Progenitor cell of endocrine pancreas (in vitro differentiated cells): ENCODE measurements at regions not wholly inside any gene's neighbourhood (a gene's known extent, or its start where the extent isn't known, plus 50 kb on each side); places are given as distances from the start of the nearest gene placed in this dataset.

Experiments
- DNase-seq: peaks from one replicate; pipeline ENCODE4 v3.0.0; 2021; ENCODE audit warnings: low spot score; ENCODE audit not compliant: unreplicated experiment
- H3K27ac Mint-ChIP-seq: 2 replicates; pipeline ENCODE4 v1.8.0; 2021; ENCODE audit warnings: mild to moderate bottlenecking, moderate library complexity, mixed read lengths
- H3K27me3 Mint-ChIP-seq: 2 replicates; pipeline ENCODE4 v1.8.0; 2021; ENCODE audit warnings: mixed read lengths
- H3K36me3 Mint-ChIP-seq: 2 replicates; pipeline ENCODE4 v1.8.0; 2022; ENCODE audit warnings: mixed read lengths; ENCODE audit not compliant: insufficient read depth
- H3K4me1 Mint-ChIP-seq: 2 replicates; pipeline ENCODE4 v1.8.0; 2021; ENCODE audit warnings: low read depth, mixed read lengths
- H3K4me3 Mint-ChIP-seq: 2 replicates; pipeline ENCODE4 v1.8.0; 2021; ENCODE audit warnings: low read depth, mild to moderate bottlenecking, moderate library complexity, mixed read lengths
- H3K9me3 Mint-ChIP-seq: 2 replicates; pipeline ENCODE4 v1.8.0; 2021; ENCODE audit warnings: low read depth, mixed read lengths
- CTCF ChIP-seq: fragments of 200-600 bp; sonication (generic); IDR thresholded peaks from one replicate; pipeline ENCODE4 v1.5.0; 2021; ENCODE audit warnings: antibody characterized with exemption, mild to moderate bottlenecking; ENCODE audit not compliant: unreplicated experiment

- TF ChIP-seq CTCF: no peak
- DNase-seq: no peak
- Mint-ChIP-seq H3K4me3 (no peak overlapping the region), H3K27me3 (no peaks in the 10 kb centered on the region), H3K27ac (no peak overlapping the region), H3K36me3 (peaks cover 2% of the 10 kb centered on the region), H3K9me3 (peaks cover 7% of the 10 kb centered on the region), H3K4me1 (no peaks in the 10 kb centered on the region)
These were observed 230.9 kb downstream of the LTN1 start for GRCh38 chr21:28761674-28762356.

GRCh38 chr21:28758883-28759242 is 233.8 kb downstream of the LTN1 start:
- TF ChIP-seq CTCF: no peak
- H3K4me3 Mint-ChIP-seq: no peak overlapping the region
- DNase-seq: no peak
- H3K36me3 Mint-ChIP-seq: no peaks in the 10 kb centered on the region
- H3K9me3 Mint-ChIP-seq: no peaks in the 10 kb centered on the region
- H3K27ac Mint-ChIP-seq: no peak overlapping the region
- H3K4me1 Mint-ChIP-seq: no peaks in the 10 kb centered on the region
- no peaks in the 10 kb centered on the region for H3K27me3 Mint-ChIP-seq

GRCh38 chr21:28758042-28758882 is 234.4 kb downstream of the LTN1 start:
- H3K9me3 Mint-ChIP-seq: no peaks in the 10 kb centered on the region
- no peaks in the 10 kb centered on the region for H3K27me3 Mint-ChIP-seq
- no peak for TF ChIP-seq CTCF
- no peaks in the 10 kb centered on the region for H3K4me1 Mint-ChIP-seq
- H3K27ac Mint-ChIP-seq: no peak overlapping the region
- no peak overlapping the region for H3K4me3 Mint-ChIP-seq
- no peak for DNase-seq
- no peaks in the 10 kb centered on the region for H3K36me3 Mint-ChIP-seq

- Mint-ChIP-seq H3K27me3 (no peaks in the 10 kb centered on the region), H3K27ac (no peak overlapping the region)
These were observed 237.8 kb downstream of the LTN1 start for GRCh38 chr21:28754862-28755261.

More at GRCh38 chr21:28754862-28755261, 237.8 kb downstream of the LTN1 start:
- Mint-ChIP-seq H3K4me1 (no peaks in the 10 kb centered on the region), H3K9me3 (no peaks in the 10 kb centered on the region), H3K4me3 (no peak overlapping the region), H3K36me3 (no peaks in the 10 kb centered on the region)
- TF ChIP-seq CTCF: no peak
- no peak for DNase-seq
